T1000 (cell line): ENCODE measurements at regions not wholly inside any gene's neighbourhood (a gene's known extent, or its start where the extent isn't known, plus 50 kb on each side); places are given as distances from the start of the nearest gene placed in this dataset.

Source experiments
- DNase-seq: peaks from one replicate; lab custom pipeline; 2025; ENCODE audit warnings: mixed read lengths; lab: John Stamatoyannopoulos, UW

DNA sequence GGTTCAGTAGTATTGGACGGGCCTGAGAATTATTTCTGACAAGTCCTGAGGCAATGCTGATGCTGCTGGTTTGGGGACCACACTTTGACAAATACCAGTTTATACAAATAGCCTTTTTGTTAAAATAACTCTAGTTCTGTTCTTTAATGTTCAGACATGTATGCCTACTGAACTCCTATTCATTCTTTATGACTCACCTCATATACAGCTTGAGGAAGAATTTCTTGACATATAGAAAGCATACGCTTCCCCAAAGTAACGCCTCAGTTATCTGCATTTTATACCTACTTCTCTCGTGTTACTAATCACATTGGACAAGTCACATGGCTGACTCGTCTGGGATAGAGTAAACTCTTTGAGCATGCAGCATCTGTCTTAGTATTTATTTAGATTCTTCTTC lies 145.4 kb upstream of the GOLIM4 start:
- DNase-seq, result no peak

DNA sequence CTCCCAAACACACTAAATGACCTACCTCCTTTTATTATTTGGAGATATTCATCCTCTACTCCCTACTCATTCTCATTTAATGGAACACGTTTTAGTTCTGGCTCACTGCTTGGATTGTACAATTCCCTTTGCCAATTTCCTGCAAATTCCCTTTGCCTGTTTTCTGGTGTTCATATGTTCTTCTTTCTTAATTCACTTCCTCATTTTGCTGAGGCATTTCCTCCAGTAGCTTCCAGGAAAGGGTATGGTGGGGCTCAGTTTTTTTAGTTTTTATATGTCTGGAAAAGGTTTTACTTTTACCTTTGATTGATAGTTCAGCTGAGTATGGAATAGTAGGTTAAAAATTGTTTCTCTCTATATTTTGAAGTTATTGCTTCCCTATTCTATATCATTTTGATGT lies 143.6 kb upstream of the GOLIM4 start:
- DNase-seq, result no peak

DNA sequence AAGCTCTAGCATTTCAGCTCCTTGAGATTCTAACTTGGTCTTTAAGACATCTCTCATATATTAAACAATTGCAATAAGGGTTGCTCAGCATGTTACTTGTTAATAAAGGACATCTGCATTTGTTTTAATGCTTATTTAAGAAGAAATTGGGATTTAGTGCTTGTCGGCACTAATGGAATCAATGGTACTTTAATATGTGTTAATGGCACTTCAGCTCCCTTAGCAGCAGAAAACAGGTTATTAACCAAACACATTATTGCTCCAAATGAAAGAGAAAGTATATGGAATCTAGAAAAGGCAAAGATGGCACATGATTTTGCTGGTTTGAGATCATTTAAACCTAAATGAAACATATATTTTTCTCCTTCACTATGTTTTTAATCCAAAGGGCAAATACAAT lies 137.3 kb upstream of the GOLIM4 start:
- no peak for DNase-seq

DNA sequence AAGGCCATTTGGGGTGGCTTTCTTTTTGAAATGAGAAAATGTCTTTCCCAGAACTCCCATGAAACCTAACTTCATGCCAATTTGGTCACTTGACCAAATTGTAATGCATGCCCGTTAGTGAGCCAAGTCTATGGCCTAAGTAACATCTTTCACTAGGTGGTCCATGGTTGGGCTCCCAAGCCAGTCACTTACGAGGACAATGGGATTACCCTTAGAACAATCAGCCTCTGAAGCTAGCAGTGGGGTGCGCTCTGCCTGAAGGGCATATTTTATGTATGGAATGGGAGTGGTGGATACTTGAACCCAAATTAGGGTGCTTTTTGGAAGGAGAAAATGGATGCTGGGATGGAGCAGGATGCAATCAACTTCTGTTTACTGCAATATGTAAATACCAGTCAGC lies 127.4 kb upstream of the GOLIM4 start:
- DNase-seq, result no peak

DNA sequence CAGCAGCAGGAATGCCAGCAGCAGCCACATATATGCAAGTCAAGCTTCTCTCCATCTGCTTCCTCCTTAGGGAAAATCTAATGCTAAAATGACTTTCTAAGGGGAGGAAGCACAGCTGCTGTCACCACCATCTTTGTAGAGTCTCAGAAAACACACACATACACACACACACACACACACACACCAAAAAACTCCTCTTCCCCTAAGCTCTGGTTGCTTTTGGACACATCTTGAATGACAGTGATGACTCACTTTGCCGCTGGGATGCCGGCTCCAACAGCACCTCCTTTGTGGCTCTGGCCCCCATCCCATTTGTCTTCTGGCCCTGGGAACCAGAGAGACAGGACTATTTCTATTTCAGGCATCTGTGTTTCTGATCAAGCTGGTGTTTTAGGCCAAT lies 124.8 kb upstream of the GOLIM4 start:
- DNase-seq, result no peak

DNA sequence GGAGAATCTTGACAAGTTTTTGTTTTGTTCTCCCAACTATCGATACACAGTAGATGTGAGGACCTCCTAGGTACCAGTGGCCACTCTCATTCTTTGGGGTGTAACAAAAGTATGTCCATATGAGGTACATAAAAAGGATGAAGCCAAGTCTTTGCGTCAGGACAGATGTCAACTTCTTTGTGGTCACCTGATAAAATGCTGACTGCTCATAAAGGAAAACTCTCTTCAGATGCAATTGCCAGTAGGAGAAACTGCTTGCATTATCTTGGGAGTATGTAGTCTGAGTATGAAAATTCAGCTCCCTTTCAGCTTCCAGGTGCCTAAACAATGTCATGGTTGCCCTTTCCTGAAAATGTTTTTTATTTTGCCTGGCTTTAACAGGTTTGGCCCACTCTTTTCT lies 123.8 kb upstream of the GOLIM4 start:
- no peak for DNase-seq

DNA sequence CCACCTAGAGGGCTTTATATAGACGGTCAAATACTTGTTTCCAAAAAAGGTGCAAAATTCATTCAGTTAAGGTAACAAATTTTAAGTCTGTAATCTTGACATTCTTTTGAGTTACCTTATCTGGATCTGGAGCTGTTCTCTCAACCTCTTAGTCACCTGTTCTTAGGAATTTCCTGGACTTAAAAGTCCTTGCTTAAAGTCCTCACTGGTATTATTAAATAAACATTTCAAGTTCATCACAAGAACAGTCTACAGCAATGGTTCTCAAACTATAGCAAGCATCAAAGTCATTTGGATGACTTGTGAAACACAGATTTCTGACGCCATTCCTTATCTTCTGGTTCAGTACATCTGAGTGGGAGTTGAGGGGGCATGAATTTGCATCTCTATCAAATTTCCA lies 122.9 kb upstream of the GOLIM4 start:
- no peak for DNase-seq

DNA sequence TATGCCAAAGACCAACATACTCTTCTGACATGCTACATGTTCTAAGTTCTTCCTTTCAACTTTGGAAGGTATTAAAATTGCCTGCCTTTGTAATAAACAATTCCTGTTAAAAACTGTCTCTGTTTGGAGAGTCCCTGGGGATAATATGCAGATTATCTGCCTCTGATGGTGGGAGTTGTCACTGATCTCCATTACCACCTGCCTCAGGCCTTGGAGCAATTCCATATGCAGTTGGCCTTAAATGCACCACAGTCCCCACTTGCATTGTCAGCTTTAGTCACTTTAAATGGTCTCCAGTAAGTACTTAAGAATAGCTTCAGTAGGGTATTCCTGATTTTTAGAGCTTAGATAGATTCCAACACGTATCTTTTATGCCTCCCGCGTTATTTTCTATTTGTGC lies 121.1 kb upstream of the GOLIM4 start:
- no peak for DNase-seq

DNA sequence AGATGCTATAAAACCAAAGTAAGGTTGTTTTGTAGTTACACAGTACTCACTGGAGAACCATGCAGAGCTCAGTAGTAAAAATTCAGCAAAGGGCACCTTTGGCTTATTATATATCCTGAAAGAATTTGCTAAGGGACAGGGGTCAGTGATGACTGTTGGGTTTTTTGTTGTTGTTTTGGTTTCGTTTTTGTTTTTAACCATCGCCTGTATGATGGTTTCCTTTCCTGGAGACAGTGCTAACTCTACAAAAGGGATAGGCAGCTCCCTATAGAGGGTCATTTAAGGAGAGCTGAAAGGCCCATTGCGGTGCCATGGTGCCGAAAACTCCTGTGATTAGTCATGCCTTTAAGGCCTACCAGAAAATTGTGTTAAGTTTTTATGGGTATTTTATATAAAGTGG lies 118.2 kb upstream of the GOLIM4 start:
- DNase-seq, result no peak

DNA sequence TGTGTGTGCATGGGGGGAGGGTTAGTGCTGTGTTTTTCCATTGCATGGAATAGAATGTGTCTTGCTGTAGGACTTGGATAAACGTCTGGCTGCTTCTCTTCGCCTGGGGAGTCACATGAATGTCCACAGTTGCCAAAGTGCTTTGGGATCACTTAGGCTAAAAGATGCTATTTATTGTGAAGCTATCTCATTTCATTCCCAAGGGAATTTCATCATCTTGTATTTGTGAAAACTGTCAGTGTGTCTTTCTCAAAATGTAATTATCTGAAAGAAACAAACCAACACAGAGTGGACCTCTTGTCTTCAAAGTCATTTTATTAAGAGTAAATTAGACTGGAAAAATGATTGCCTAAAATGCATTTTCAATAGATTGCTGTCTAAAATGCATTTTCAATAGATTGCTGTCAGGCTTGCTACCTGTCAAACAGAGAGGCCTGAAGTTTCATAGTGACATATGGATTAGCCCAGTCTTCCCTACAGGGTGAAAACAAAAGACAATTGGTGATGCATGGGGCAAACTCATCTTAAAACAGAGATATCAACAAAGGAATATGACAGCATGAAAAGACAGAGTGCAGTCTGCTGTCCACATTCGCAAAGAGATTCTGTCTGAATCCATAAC lies 117.1 kb upstream of the GOLIM4 start:
- no peak for DNase-seq

DNA sequence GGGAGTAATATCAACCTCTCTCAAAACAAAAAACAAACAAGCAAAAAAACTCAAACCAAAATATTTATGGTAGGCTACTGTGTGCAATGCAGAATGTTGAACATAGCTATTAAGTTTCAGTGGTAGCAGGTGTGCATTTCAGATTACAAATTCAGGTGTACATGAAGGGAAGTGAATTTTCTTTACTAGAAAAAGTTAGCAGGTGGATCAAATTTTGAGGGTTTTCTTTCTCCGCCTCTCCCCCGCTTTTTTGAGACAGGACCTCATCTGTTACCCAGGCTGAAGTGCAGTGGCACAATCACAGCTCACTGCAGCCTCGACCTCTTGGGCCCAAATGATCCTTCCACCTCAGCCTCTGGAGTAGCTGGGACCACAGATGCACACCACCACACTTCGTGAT lies 109.7 kb upstream of the GOLIM4 start:
- DNase-seq, result no peak

DNA sequence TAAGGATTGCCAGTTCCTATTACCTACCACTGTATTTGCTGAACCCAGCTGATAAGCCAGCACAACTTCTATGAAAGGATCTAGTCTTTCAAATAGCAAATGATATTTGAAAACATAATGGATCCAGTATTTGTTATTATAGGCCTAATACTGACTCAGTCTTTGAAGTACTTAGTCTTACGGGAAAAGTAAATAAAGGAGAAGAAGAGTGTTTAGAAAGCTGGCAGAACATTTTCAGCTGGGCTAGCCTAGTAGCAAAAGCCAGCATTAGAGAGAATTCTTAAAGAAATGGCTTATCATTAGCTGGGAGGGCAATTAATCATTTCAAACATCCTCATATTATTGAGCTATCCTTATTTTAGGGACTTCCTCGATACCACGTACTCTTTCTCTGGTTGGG lies 101.4 kb upstream of the GOLIM4 start:
- no peak for DNase-seq

DNA sequence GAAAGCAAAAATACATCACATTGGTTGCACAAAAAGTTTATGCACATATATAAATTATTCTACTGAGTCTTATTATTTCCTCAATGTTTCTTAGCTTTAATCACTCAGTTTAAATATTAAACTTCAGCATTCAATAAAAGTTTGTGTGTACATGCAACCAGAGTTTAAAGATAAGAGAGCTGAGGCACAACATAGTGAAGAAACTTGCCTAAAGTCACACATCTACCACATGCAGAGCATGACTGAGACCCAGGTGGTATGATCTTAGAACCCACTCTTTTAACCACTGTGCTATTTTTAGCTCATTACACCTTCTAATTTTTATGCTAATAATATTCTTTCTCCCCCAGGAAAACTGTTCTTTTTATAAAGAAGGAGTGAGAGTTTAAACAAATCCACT lies 96.1 kb upstream of the GOLIM4 start:
- no peak for DNase-seq

DNA sequence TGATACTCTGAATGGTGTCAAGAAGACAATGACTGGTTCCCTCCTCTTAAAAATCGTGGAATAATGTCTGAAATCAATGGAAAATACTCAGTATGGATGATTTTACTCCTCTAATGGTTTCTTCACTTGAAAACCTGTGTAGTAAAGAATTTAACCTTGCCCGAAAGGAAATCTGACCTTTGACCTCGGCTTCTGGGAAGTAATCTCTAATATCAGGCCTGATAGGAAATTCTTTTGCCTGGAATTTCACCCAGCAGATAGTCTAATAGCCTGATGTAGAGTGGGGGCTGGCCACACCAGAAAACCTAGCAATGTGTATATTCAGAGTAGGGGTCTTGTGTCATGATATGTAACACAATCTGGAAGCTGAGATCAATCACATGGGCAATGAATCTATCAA lies 91.5 kb upstream of the GOLIM4 start:
- DNase-seq, result no peak

DNA sequence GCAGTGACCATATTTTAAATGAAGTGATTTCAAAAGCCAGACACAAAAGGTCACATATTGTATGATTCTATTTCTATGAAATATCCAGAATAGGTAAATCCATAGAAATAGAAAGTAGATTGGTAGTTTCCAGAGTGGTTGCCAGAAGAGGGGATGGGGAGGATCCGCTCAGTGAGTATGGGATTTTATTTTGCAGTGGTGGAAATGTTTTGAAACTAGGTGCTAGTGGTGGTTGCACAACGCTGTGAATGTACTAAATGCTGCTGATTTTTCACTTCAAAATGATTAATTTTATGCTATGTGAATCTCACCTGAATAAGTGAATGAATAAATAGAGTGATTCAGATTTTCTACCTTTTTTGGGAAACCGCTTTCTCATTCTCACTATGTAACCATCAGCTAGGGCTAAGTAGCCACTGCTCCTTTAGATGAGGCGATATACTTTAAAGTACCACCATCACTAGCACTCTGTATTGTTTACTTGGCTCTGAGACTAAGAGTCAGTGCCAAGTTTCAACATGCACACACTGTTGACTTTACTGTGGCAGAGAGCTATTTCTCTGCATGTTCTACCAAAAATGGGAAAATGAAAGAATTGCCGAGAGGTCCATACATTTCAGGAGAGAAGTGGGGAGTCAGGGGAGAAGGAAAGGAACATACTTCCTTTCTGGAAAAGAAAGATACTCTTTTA lies 90.7 kb upstream of the GOLIM4 start:
- DNase-seq, result no peak

DNA sequence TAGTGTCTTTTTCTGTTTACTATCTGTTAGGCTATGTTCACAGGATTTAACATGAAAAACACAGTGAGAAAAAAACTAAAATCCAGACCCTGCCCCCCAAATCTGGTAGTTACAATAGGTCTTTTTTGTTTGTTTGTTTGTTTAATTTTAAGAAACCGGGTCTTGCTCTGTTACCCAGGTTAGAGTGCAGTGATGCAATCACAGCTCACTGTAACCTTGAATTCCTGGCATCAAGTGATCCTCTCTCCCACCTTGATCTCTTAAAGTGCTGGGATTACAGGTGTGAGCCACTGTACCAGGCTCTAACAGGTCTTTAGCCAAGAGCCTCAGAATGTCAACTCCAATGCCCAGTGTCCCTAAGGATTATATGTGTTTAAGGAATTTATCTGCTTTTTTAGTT lies 88.0 kb upstream of the GOLIM4 start:
- DNase-seq, result no peak

DNA sequence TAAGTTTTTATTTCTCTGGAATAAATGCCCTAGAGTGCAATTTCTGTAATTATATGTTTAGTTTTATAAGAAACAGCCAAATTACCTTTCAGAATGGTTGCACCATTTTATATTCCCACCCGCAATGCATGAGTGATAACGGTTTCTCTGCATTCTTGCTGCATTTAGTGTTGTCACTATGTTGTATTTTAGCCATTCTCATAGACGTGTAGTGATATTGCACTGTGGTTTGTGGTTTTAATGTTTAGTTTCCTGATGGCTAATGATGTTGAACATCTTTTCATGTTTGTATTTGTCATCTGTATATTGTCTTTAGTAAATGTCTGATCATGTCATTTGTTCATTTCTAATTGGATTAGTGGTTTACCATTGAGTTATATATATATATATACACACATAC lies 73.0 kb upstream of the GOLIM4 start:
- no peak for DNase-seq

DNA sequence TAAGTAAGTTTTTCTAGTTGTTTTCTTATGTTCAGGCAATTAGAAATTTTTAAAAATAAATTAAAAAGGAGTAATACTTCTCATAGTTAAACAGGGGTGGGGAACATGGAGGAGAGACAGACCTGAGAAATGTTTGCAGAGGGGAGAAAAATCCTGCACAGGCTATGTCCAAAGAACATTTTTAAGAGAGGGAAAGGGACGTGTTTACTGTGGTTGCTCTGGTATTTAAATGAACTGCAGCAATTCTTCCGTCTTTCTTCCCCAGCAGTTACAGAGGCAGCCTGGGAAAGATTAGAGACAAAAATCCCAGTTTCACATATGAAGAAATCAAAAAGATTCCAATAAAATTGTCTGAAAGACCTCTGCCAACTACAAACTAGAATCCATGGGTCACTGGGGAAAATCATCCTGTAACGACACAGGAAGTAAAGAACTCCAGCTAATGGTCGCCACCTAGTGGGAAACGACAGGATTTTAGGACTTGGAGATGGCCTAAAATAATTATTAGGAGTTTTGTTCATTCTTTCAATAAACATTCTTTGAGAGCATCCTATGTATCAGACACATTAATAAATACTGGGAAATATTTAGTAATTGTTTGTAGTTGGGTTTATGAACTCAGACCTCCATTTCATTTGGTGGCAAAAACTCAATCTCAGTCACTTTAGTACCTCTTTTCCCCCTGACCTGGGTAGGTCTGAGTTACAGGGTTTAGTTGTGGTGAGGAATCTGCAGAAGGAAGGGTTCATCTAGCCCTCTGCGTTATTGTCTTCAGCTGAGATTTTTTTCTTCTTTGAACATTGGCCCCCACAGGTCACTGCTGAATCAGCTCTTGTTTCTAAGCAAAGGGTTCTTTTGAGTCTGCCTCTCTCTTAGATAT lies 69.9 kb upstream of the GOLIM4 start:
- peak; percentile 29 for DNase-seq

DNA sequence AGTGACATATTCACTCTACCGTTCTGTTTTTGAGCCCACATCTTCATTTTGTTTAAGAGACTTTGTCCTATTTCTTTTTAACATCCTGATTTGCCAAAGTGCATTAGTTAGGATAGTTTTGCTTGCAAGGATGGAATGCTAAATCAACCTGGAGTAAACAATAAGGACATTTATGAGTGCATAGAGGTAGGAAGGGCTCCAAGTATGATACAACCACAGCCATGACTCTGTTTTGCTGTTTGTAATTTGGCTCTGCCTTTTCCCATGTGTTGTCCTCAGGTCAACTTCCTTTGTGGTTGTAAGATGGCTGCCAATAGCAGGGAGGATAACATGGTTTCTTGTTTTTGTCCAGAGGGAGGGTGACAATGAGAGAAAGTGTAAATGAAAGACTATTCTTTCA lies 66.4 kb upstream of the GOLIM4 start:
- no peak for DNase-seq

DNA sequence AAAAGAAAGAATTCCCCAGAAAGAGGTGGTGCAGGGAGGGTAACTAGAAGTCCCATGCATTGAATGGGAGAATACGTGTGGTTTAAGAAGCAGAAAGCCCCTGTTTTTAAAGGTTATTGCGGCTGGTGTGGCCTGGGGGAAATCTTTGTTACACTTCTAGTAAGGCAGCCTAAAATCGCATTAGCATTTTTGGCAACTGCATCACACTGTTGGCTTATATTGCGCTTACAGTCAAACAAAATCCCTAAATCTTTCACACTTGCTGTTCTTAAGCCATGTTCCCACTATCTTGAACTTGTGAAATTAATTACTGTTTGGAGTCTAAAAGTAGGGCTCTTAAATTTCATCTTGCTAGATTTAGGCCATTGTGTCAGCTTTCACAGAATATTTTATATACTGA lies 66.0 kb upstream of the GOLIM4 start:
- DNase-seq, result no peak

DNA sequence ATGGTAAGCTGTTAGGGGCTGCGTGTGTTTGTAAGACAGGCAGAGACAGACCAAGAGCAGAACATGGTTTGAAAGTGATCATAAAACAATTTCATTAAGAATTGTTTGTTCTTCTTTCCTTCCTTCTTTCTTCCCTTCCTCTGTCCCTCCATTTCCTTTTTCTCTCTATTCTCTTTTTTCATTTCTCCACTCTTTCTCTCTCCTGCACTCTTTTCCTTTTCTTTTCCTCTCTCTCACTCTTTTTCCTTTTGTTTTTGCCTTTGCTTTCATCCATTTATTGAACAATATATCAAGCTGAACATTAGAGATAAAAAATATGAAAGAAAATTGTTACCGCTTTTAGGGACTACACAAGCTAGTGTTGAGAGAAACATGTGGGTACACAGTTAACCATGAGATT lies 62.2 kb upstream of the GOLIM4 start:
- DNase-seq, result no peak

DNA sequence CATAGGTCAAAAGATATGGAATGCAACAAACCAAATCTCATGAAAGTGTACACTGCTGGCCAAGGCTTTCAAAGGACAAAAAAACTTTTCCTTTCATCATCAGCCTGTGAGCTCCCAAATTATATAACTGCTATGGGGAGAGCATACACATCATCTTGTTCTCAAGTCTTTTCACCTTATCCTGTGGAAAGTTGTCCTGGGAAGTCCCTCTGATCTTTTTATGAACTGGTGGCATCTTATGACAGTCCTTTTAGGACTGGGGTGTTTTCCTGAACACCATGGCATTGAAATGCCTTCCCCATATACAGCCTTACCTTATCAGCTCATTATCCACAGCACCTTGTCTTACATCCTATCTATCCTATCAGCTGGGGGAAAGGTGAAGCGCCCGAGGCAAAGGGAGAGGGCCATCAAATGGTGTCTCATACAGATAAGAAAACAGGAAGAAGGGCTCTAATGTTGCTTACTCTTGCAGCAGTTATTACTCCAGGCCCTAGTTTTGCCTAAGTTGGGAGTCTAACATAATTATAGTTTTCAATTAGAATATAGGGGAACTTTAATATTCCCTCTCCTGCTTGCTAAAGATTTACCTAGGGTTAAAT lies 61.5 kb upstream of the GOLIM4 start:
- no peak for DNase-seq

DNA sequence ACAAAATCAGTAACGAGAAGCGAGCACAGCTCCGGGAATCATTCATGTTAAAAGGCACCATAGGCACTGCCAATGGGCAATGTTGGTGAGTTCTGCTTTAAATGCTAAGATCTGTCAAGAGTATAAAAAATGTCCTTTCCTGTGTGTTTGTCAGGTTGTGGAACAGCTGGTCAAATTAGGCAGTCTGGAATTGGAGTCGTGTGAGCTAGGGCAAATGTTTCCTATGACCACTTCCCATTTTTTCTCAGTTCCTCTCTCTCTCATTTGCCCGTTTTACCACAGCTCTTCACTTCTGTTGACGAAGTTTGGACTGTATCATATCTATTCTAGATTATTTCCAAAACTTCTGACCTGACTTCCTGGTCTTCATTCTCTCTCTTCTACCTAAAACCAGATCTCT lies 60.8 kb upstream of the GOLIM4 start:
- no peak for DNase-seq
